ENCODE measurements at regions not wholly inside any gene's neighbourhood (a gene's known extent, or its start where the extent isn't known, plus 50 kb on each side); places are given as distances from the start of the nearest gene placed in this dataset.

- TF ChIP-seq GPBP1L1 (CRISPR knock-in tag; IDR thresholded peaks at IDR 0.05), result no peak
- TF ChIP-seq TBP (CRISPR knock-in tag; IDR thresholded peaks at IDR 0.05), result no peak
- TF ChIP-seq GATAD1 (CRISPR knock-in tag; IDR thresholded peaks at IDR 0.05), result no peak
- TF ChIP-seq PHF5A (CRISPR knock-in tag; IDR thresholded peaks at IDR 0.05; ENCODE audit: low read depth, unreplicated experiment), result no peak
- TF ChIP-seq ZNF335 (CRISPR knock-in tag; IDR thresholded peaks at IDR 0.05), result no peak
- TF ChIP-seq ZNF362 (CRISPR knock-in tag; IDR thresholded peaks at IDR 0.05; ENCODE audit: borderline replicate concordance), result no peak
- no peak for TF ChIP-seq ZNF784 (CRISPR knock-in tag; IDR thresholded peaks at IDR 0.05; ENCODE audit: borderline replicate concordance)
- TF ChIP-seq SKI (IDR thresholded peaks at IDR 0.05; ENCODE audit: partially characterized antibody), result no peak
- TF ChIP-seq ZNF503 (CRISPR knock-in tag; IDR thresholded peaks at IDR 0.05), result peak; percentile 77; the same call in 1 of the 2 replicates
- no peak for TF ChIP-seq ETS1 (CRISPR knock-in tag; IDR thresholded peaks at IDR 0.05)
- TF ChIP-seq PHF21A (CRISPR knock-in tag; IDR thresholded peaks at IDR 0.05), result no peak
- no peak for TF ChIP-seq FOXK2 (IDR thresholded peaks at IDR 0.05)
- TF ChIP-seq GPN1 (CRISPR knock-in tag; IDR thresholded peaks at IDR 0.05; ENCODE audit: borderline replicate concordance), result no peak
- no peak for TF ChIP-seq HOXA7 (CRISPR knock-in tag; IDR thresholded peaks at IDR 0.05)
- TF ChIP-seq NFIB (CRISPR knock-in tag; IDR thresholded peaks at IDR 0.05; ENCODE audit: borderline replicate concordance), result no peak
- peak; percentile 82 for TF ChIP-seq ZNF710 (CRISPR knock-in tag; IDR thresholded peaks at IDR 0.05; ENCODE audit: borderline replicate concordance)
- no peak for TF ChIP-seq SIX4 (CRISPR knock-in tag; IDR thresholded peaks at IDR 0.05)
- TF ChIP-seq SATB2 (CRISPR knock-in tag; IDR thresholded peaks at IDR 0.05), result no peak
- no peak for TF ChIP-seq MED8 (CRISPR knock-in tag; IDR thresholded peaks at IDR 0.05; ENCODE audit: insufficient replicate concordance)
- no peak for TF ChIP-seq ZFP41 (CRISPR knock-in tag; IDR thresholded peaks at IDR 0.05; ENCODE audit: borderline replicate concordance)
- no peak for TF ChIP-seq JUNB (CRISPR knock-in tag; IDR thresholded peaks at IDR 0.05; ENCODE audit: borderline replicate concordance)
- no peak for TF ChIP-seq CREB1 (IDR thresholded peaks at IDR 0.05)
- no peak; the same call in 1 of the 2 replicates for TF ChIP-seq CREB1 (CRISPR knock-in tag; IDR thresholded peaks at IDR 0.05)
Measured at GRCh38 chr6:27806981-27807440, 105.2 kb downstream of the OR2B2 start (continued).

All from HepG2 (cell line).